GM12878 (cell line): ENCODE measurements at regions not wholly inside any gene's neighbourhood (a gene's known extent, or its start where the extent isn't known, plus 50 kb on each side); places are given as distances from the start of the nearest gene placed in this dataset.

ENCODE experiments used
- ATAC-seq: fragments of 200-7000 bp; cut with Tn5 transposase; 3 replicates; pipeline ENCODE4 v1.9.1; 2020; ENCODE audit warnings: mild to moderate bottlenecking, moderate library complexity
- BruUV-seq: library from RNA; stranded (reverse); fragments of 400-500 nt; replicated peaks from 2 replicates; lab custom pipeline; 2021; lab: Mats Ljungman, UMichigan
- CTCF ChIA-PET: fragments of 300-600 bp; sonication (Branson Sonifier 250); formaldehyde crosslinking; extraction: SDS; loops from one replicate; lab custom pipeline; 2021; ENCODE audit warnings: inconsistent platforms; lab: Yijun Ruan, JAX
- POLR2A ChIA-PET: fragments of 350-600 bp; formaldehyde crosslinking; extraction: SDS; loops from one replicate; lab custom pipeline; 2021; ENCODE audit warnings: inconsistent platforms; lab: Charles Lee
- RAD21 ChIA-PET: fragments of 300-600 bp; sonication (Branson Sonifier 250); formaldehyde crosslinking; loops from one replicate; lab custom pipeline; 2023; ENCODE audit warnings: antibody characterized with exemption; ENCODE audit not compliant: unreplicated experiment; lab: Charles Lee
- SMC1A ChIA-PET: fragments of 300-600 bp; sonication (Branson Sonifier 250); formaldehyde crosslinking; loops from one replicate; lab custom pipeline; 2023; ENCODE audit not compliant: unreplicated experiment, uncharacterized antibody; lab: Charles Lee
- DNase-seq: peaks from one replicate; pipeline ENCODE4 v3.0.0-alpha.2; 2011; ENCODE audit warnings: low read depth, low spot score
- FAIRE-seq: peaks from 3 replicates; lab custom pipeline; 2011; peaks lifted over from hg19 to GRCh38; lab: Jason Lieb, UNC
- H2AFZ ChIP-seq: 2 replicates; pipeline ENCODE4 v1.6.0; 2011; ENCODE audit warnings: low read depth, low read length, control low read depth; ENCODE audit not compliant: control insufficient read depth
- H3K27ac ChIP-seq: 2 replicates; pipeline ENCODE4 v1.5.1; 2011; ENCODE audit warnings: control low read depth; ENCODE audit not compliant: control insufficient read depth, insufficient read depth
- H3K27me3 ChIP-seq, 2 experiments: replicated peaks in 1 of 2; 2 replicates each; pipeline versions ENCODE4 v1.6.0 to v1.6.1; 2011; ENCODE audit warnings: low read length in 1 of 2; ENCODE audit not compliant: control insufficient read depth in 2 of 2, insufficient read depth in 2 of 2
- H3K36me3 ChIP-seq, 2 experiments: 2 replicates each; pipeline ENCODE4 v1.5.1; 2011; ENCODE audit warnings: low read length in 1 of 2; ENCODE audit not compliant: control insufficient read depth in 2 of 2, insufficient read depth in 2 of 2
- H3K4me1 ChIP-seq: 2 replicates; pipeline ENCODE4 v1.6.1; 2011; ENCODE audit warnings: mild to moderate bottlenecking, low read length, moderate library complexity, mixed read lengths; ENCODE audit not compliant: control insufficient read depth, insufficient read depth
- H3K4me2 ChIP-seq: 2 replicates; pipeline ENCODE4 v1.6.0; 2011; ENCODE audit warnings: control low read depth; ENCODE audit not compliant: control insufficient read depth, insufficient read depth
- H3K4me3 ChIP-seq: fragments of 200-600 bp; sonication (generic); 2 replicates; pipeline ENCODE4 v1.5.1; 2016
- H3K79me2 ChIP-seq: 2 replicates; pipeline ENCODE4 v1.6.0; 2011; ENCODE audit warnings: low read length; ENCODE audit not compliant: control insufficient read depth, insufficient read depth
- H3K9ac ChIP-seq: 2 replicates; pipeline ENCODE4 v1.8.0; 2011; ENCODE audit warnings: low read length, control low read depth, mixed read lengths; ENCODE audit not compliant: control insufficient read depth, insufficient read depth
- H3K9me3 ChIP-seq: replicated peaks from 3 replicates; pipeline ENCODE4 v1.5.1; 2011; ENCODE audit warnings: mild to moderate bottlenecking, low read length; ENCODE audit not compliant: control insufficient read depth, insufficient read depth
- H4K20me1 ChIP-seq: 2 replicates; pipeline ENCODE4 v1.6.0; 2011; ENCODE audit not compliant: control insufficient read depth, insufficient read depth
- BRCA1 ChIP-seq: IDR thresholded peaks from 2 replicates; pipeline ENCODE4 v1.6.1; 2011; ENCODE audit warnings: low read depth, low read length, improper control_type of control experiment
- EGR1 ChIP-seq, 2 experiments: IDR thresholded peaks; 1 replicate in 1 of 2; 2 replicates in 1 of 2; pipeline ENCODE4 v1.6.1; 2011 to 2012; ENCODE audit warnings: low read depth in 2 of 2, low read length in 2 of 2, borderline replicate concordance in 1 of 2, mild to moderate bottlenecking in 1 of 2, moderate library complexity in 1 of 2
- ESRRA ChIP-seq: IDR thresholded peaks from 2 replicates; pipeline ENCODE4 v1.6.1; 2012; ENCODE audit warnings: mild to moderate bottlenecking, low read length, improper control_type of control experiment
- EZH2 ChIP-seq: IDR thresholded peaks from 2 replicates; pipeline ENCODE4 v1.6.1; 2012; ENCODE audit warnings: low read depth, mild to moderate bottlenecking, control low read depth, inconsistent platforms, low read length, borderline replicate concordance; ENCODE audit not compliant: control insufficient read depth
- IKZF2 ChIP-seq, 2 experiments: fragments of 450-650 bp; IDR thresholded peaks; 2 replicates each; pipeline ENCODE4 v1.6.1; 2017; ENCODE audit warnings: mild to moderate bottlenecking in 2 of 2, moderate library complexity in 2 of 2
- JUND ChIP-seq: IDR thresholded peaks from 2 replicates; pipeline ENCODE4 v1.6.1; 2012; ENCODE audit warnings: low read depth, mild to moderate bottlenecking, low read length, improper control_type of control experiment, moderate library complexity
- KAT2A ChIP-seq: conservative IDR thresholded peaks from 2 replicates; pipeline ENCODE4 v1.6.1; 2011; ENCODE audit warnings: low read depth, low read length; ENCODE audit not compliant: control insufficient read depth
- NR2C2 ChIP-seq: IDR thresholded peaks from 2 replicates; pipeline ENCODE4 v1.6.1; 2011; ENCODE audit warnings: borderline replicate concordance, low read depth; ENCODE audit not compliant: control insufficient read depth, insufficient read length
- PML ChIP-seq: IDR thresholded peaks from 2 replicates; pipeline ENCODE4 v1.6.1; 2012; ENCODE audit warnings: low read length, inconsistent platforms
- RAD21 ChIP-seq: IDR thresholded peaks from 2 replicates; pipeline ENCODE4 v1.6.1; 2011; ENCODE audit warnings: mild to moderate bottlenecking, low read depth, low read length, moderate library complexity; ENCODE audit not compliant: insufficient read depth
- RBBP5 ChIP-seq: fragments of 200-600 bp; sonication (generic); conservative IDR thresholded peaks from 2 replicates; pipeline ENCODE4 v1.6.1; 2016
- ZNF687 ChIP-seq: fragments of 450-650 bp; IDR thresholded peaks from 2 replicates; pipeline ENCODE4 v1.6.1; 2017; ENCODE audit warnings: mild to moderate bottlenecking, moderate library complexity
- WGBS: methylation state at CpG from one replicate; pipeline ENCODE4 v1.1.6; 2016; ENCODE audit warnings: low lambda C conversion rate; ENCODE audit not compliant: insufficient replicate concordance, insufficient coverage; ENCODE audit errors: missing lambda C conversion rate; 5-methylcytosine and 5-hydroxymethylcytosine counted together
- in situ Hi-C: fragments of 300-500 bp; cut with MboI; formaldehyde crosslinking; loops from 9 replicates; pipeline ENCODE4 v1.14.3; 2018; ENCODE audit warnings: mixed read lengths
- intact Hi-C: fragments of 100-400 bp; cut with micrococcal nuclease; formaldehyde crosslinking; loops from one replicate; pipeline ENCODE4 v1.14.2; 2022; ENCODE audit not compliant: unreplicated experiment

- Histone ChIP-seq H3K4me2 (no peak overlapping the region), H3K4me3 (no peak overlapping the region), H3K9me3 (no peaks in the 10 kb centered on the region), H3K9ac (no peak overlapping the region), H2AFZ (no peak overlapping the region), H3K4me1 (no peaks in the 10 kb centered on the region), H4K20me1 (no peaks in the 10 kb centered on the region), H3K27me3 (peaks cover 0 to 2% of the 10 kb centered on the region in 2 experiments; a peak in 3 of 4 replicates), H3K36me3 (no peaks in the 10 kb centered on the region), H3K27ac (no peak overlapping the region), H3K79me2 (no peaks in the 10 kb centered on the region)
- no peak for TF ChIP-seq JUND
- TF ChIP-seq BRCA1, result no peak
- TF ChIP-seq KAT2A, result no peak
- no peak for TF ChIP-seq RAD21
- TF ChIP-seq EZH2, result no peak
- TF ChIP-seq ZNF687, result no peak
- no peak for TF ChIP-seq NR2C2
- TF ChIP-seq IKZF2 (IDR thresholded peaks at IDR 0.05), result no peak
- no peak for TF ChIP-seq RBBP5
- TF ChIP-seq EGR1 (IDR thresholded peaks at IDR 0.05; ENCODE audit: borderline replicate concordance in 1 of 2, low read depth in 2 of 2, low read length in 2 of 2), result no peak
- no peak for TF ChIP-seq ESRRA
- TF ChIP-seq PML, result no peak
- in situ Hi-C loops (no loop called here), intact Hi-C loops (no loop called here)
- ChIA-PET SMC1A (no interaction called here), RAD21 (no interaction called here), CTCF (interaction anchor here (0.7 to 17.9 kb wide), 3 partner anchors 9 to 160 kb away, joined by 4 to 571 read pairs (median 4); no protein-coding TSS in a partner anchor), POLR2A (no interaction called here)
- ATAC-seq (no peak), DNase-seq (no peak), FAIRE-seq (no peak)
- BruUV-seq, result no TSS peak
- 5% methylated on average over 8 of the region's 8 CpGs for WGBS
These were observed 52.5 kb upstream of the PRDM11 start for GRCh38 chr11:45093761-45094455.
